Right atrium auricular region (tissue), 2 donors: ENCODE measurements at regions not wholly inside any gene's neighbourhood (a gene's known extent, or its start where the extent isn't known, plus 50 kb on each side); places are given as distances from the start of the nearest gene placed in this dataset.
"Not testable (repeated sequence)": the region's sequence is repeated elsewhere in the genome, so short reads cannot be mapped to it uniquely, and the experiment has no call there.

ENCODE experiments used
- DNase-seq: peaks from one replicate; pipeline ENCODE4 v3.0.0-alpha.2; 2019; ENCODE audit warnings: low spot score
- H3K27ac ChIP-seq, 2 donors: fragments of 200-600 bp; sonication (generic); 1 replicate in 1 of 2; 2 replicates in 1 of 2; pipeline ENCODE4 v1.5.1; 2016 to 2019
- H3K27me3 ChIP-seq, 2 donors: fragments of 200-600 bp; sonication (generic); one replicate each; pipeline versions ENCODE4 v1.5.1 to v1.6.0; 2017 to 2019
- H3K36me3 ChIP-seq: fragments of 200-600 bp; sonication (generic); one replicate; pipeline ENCODE4 v1.5.1; 2016
- H3K4me1 ChIP-seq, 2 donors: fragments of 200-600 bp; sonication (generic); one replicate each; pipeline versions ENCODE4 v1.5.1 to v1.6.0; 2017 to 2019
- H3K4me3 ChIP-seq, 2 donors: fragments of 200-600 bp; sonication (generic); 1 replicate in 1 of 2; 2 replicates in 1 of 2; pipeline ENCODE4 v1.5.1; 2017 to 2019; ENCODE audit warnings: mild to moderate bottlenecking in 1 of 2, moderate library complexity in 1 of 2
- H3K9me3 ChIP-seq, 2 donors: fragments of 200-600 bp; sonication (generic); one replicate each; pipeline ENCODE4 v1.5.1; 2019
- TF ChIP-seq, protein P1 (sequence below), 2 donors: fragments of 200-600 bp; sonication (generic); IDR thresholded peaks; one replicate each; pipeline ENCODE4 v1.5.1; 2019; ENCODE audit warnings: antibody characterized with exemption in 2 of 2

DNA sequence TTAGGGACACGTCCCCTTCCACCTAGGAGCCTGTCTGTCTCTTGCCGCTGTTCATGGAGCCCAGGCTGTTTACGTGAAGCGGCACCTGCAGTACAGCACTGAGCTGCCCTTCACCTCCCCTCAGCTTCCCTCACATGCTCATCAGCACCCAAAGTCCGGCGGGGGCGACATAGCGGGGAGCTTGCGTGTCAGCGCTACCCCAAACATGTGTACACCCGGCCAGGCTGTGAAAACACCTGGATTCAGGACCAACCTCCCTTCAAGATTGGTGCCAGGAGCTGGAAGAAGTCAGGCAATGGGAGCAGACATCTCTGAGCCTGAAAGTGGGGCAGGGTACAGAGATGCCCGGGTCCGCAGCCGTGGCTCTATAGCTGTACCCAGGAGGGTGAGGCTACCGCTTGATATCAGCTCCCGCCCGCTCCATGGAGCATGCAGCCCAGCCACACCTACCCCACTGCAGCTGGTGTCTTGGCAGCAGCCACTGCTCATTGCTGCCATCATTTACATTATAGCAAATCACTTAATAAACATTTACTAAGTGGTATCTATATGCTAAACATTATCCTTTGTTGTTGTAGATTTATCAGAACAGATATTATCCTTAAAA lies 712.1 kb downstream of the CDH9 start:
- H3K4me3 ChIP-seq, result no peak overlapping the region
- no peak overlapping the region for H3K27ac ChIP-seq
- TF ChIP-seq, protein P1, sequence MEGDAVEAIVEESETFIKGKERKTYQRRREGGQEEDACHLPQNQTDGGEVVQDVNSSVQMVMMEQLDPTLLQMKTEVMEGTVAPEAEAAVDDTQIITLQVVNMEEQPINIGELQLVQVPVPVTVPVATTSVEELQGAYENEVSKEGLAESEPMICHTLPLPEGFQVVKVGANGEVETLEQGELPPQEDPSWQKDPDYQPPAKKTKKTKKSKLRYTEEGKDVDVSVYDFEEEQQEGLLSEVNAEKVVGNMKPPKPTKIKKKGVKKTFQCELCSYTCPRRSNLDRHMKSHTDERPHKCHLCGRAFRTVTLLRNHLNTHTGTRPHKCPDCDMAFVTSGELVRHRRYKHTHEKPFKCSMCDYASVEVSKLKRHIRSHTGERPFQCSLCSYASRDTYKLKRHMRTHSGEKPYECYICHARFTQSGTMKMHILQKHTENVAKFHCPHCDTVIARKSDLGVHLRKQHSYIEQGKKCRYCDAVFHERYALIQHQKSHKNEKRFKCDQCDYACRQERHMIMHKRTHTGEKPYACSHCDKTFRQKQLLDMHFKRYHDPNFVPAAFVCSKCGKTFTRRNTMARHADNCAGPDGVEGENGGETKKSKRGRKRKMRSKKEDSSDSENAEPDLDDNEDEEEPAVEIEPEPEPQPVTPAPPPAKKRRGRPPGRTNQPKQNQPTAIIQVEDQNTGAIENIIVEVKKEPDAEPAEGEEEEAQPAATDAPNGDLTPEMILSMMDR (IDR thresholded peaks at IDR 0.05), result no peak
- no peaks in the 10 kb centered on the region for H3K36me3 ChIP-seq
- no peaks in the 10 kb centered on the region for H3K9me3 ChIP-seq
- H3K27me3 ChIP-seq, result no peaks in the 10 kb centered on the region
- H3K4me1 ChIP-seq, result no peaks in the 10 kb centered on the region
- DNase-seq, result no peak

DNA sequence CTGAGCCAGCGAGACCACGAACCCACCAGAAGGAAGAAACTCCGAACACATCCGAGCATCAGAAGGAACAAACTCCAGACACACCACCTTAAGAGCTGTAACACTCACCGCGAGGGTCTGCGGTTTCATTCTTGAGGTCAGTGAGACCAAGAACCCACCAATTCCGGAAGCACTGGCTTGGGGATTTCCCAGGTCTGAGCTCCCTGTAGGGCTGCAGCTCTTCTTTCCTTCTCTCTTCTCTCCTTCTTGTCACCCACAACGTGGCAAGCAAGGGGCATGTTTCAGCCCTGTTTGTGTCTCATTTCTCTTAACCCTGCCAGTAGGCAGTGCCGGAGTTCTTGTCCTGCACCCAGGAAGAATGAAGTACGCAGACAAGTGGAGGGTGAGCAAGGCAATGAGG lies 713.0 kb downstream of the CDH9 start:
- not testable (repeated sequence) for DNase-seq, H3K27ac ChIP-seq, H3K36me3 ChIP-seq, H3K9me3 ChIP-seq, H3K4me3 ChIP-seq, H3K27me3 ChIP-seq, H3K4me1 ChIP-seq

DNA sequence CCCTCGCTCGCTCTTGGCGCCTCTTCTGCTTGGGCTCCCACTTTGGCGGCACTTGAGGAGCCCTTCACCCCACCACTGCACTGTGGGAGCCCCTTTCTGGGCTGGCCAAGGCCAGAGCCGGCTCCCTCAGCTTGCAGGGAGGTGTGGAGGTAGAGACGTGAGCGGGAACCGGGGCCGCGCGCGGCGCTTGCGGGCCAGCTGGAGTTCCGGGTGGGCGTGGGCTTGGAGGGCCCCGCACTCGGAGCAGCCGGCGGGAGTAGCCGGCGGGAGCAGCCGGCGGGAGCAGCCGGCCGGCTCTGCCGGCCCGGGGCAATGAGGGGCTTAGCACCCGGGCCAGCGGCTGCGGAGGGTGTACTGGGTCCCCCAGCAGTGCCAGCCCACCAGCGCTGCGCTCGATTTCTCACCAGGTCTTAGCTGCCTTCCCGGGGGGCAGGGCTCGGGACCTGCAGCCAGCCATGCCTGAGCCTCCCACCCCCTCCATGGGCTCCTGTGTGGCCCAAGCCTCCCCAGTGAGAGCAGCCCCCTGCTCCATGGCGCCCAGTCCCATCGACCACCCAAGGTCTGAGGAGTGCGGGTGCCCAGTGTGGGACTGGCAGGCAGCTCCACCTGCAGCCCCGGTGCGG lies 714.0 kb downstream of the CDH9 start:
- H3K27me3 ChIP-seq, H3K4me1 ChIP-seq, H3K27ac ChIP-seq, H3K4me3 ChIP-seq, DNase-seq, H3K9me3 ChIP-seq, H3K36me3 ChIP-seq: not testable (repeated sequence)

DNA sequence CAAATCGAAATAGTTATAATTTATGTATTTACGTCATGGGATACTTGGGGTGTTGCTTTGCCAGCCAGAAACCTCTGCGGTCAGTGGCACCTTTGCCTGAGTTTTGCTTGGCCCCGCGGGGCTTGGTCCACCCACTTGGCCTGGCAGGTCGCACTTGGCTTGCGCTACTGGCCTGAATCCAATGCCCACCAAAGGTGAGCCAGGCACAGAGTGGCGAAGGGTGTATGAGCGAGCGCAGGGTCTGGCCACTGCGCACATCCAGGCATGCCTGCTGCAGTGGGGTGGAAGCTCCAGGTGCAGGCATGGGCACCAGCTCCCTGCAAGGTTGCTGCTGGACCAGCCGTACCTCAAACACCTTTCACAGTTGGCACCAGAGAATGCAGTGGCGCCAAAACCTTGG lies 714.6 kb downstream of the CDH9 start:
- H3K4me1 ChIP-seq, result no peaks in the 10 kb centered on the region
- H3K4me3 ChIP-seq, result no peak overlapping the region
- H3K36me3 ChIP-seq, result no peaks in the 10 kb centered on the region
- H3K27me3 ChIP-seq, result no peaks in the 10 kb centered on the region
- no peak for DNase-seq
- H3K9me3 ChIP-seq, result no peaks in the 10 kb centered on the region
- TF ChIP-seq, protein P1 (IDR thresholded peaks at IDR 0.05), result no peak
- H3K27ac ChIP-seq, result no peak overlapping the region

DNA sequence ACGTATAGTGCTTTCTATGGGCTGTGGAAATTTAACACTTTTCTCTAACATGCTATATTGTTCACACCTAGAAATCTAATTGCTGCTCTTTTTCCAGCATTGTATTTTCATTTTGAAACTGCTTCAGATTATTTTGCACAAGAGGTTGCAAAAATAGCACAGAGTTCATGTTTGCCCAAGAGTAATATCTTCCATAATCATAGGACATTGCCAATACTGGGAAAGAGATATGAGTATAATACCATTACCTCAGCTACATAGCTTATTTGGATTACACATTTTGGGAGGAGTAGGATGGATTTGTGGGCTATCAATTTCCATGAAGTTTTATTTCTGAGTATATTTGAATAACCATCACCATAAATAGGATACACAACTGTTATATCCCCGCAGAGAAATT lies 717.1 kb downstream of the CDH9 start:
- Histone ChIP-seq H3K27me3 (no peaks in the 10 kb centered on the region), H3K4me1 (no peaks in the 10 kb centered on the region), H3K27ac (no peak overlapping the region), H3K9me3 (no peaks in the 10 kb centered on the region), H3K4me3 (no peak overlapping the region), H3K36me3 (no peaks in the 10 kb centered on the region)
- TF ChIP-seq, protein P1 (IDR thresholded peaks at IDR 0.05), result no peak
- DNase-seq, result no peak

DNA sequence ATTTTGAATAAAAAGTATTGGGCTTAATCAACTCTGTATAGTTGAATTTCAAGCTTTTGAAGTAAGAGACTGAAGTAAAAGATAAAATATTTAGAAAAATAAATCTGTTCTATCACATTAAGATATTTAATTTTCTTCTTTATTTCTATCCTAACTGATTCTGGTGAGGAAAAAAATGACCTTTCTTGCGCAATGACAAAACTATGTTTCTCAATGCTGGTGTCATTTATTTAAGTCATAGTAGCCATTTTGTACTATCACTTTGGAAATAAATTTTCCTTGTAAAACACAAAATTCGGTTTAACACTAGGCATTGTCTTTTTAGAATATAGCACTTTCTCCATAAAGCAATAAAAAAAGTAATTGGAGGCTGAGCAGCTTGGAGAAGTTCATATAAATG lies 728.0 kb downstream of the CDH9 start:
- no peak overlapping the region for H3K4me3 ChIP-seq
- H3K27me3 ChIP-seq, result no peaks in the 10 kb centered on the region
- H3K27ac ChIP-seq, result no peak overlapping the region
- no peak for DNase-seq
- no peaks in the 10 kb centered on the region for H3K4me1 ChIP-seq
- TF ChIP-seq, protein P1 (IDR thresholded peaks at IDR 0.05), result no peak
- H3K36me3 ChIP-seq, result no peaks in the 10 kb centered on the region
- H3K9me3 ChIP-seq, result no peaks in the 10 kb centered on the region

DNA sequence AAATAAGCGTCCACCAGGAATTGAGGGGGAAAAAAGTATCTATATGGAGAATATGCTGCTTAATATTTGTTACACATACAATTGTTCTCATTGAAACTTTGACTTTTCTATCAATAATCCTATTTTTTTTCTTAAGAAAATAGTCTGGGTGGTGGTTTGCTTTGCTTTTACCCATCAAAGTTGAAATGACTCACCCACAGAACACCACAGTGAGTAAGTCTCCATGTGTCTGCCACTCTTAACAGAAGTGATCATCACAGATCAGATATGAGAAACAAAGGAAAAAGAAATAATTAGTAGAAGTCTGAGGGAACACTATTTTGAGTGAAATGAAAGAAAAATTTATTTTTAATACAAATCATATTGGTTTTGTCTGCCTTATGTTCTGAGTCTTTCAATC lies 742.8 kb downstream of the CDH9 start:
- TF ChIP-seq, protein P1 (IDR thresholded peaks at IDR 0.05), result no peak
- Histone ChIP-seq H3K27me3 (no peaks in the 10 kb centered on the region), H3K4me1 (no peaks in the 10 kb centered on the region), H3K4me3 (no peak overlapping the region), H3K27ac (no peak overlapping the region), H3K9me3 (no peaks in the 10 kb centered on the region), H3K36me3 (no peaks in the 10 kb centered on the region)
- DNase-seq, result no peak
